ENCODE measurements at regions not wholly inside any gene's neighbourhood (a gene's known extent, or its start where the extent isn't known, plus 50 kb on each side); places are given as distances from the start of the nearest gene placed in this dataset.

DNA sequence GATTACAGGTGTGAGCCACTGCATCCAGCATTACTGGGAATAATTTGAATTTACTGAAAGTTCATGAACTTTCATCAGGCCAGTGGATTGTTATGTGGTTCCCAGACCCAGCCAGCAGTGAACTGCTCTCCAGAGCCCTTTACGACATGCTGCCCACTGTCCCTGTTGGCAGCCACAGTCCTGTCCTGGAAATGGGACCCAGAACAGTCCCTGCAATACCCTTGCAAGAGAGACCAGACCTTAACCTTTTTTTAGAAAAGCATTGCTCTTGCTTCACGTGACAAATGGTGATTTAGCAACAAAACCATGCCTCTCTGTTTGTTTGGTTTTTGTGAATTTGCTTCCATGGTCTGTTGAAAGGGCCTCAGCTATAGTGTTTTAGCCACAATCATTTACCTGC, 367.3 kb upstream of the C2CD4B start:
- H4K8ac ChIP-seq (ENCODE audit: low read depth, low read length): no peak overlapping the region
- H3K18ac ChIP-seq (ENCODE audit: low read length): no peak overlapping the region
- H2BK12ac ChIP-seq (ENCODE audit: low read length): no peak overlapping the region
- no peak overlapping the region for H3K9ac ChIP-seq (ENCODE audit: low read depth, low read length, poor library complexity)
- H3K9me3 ChIP-seq (replicated peaks in 1 of 2; ENCODE audit: control insufficient read depth in 2 of 2, insufficient read depth in 1 of 2, low read depth in 1 of 2, low read length in 2 of 2): no peaks in the 10 kb centered on the region
- no peak overlapping the region for H2BK5ac ChIP-seq (ENCODE audit: low read length)
- no peak overlapping the region for H2AFZ ChIP-seq (ENCODE audit: low read length)
- H4K91ac ChIP-seq (ENCODE audit: low read depth, low read length, poor library complexity): no peak overlapping the region
- H3K27me3 ChIP-seq (ENCODE audit: control insufficient read depth in 3 of 3, insufficient read depth in 3 of 3, low read depth in 1 of 3, low read length in 3 of 3): no peaks in the 10 kb centered on the region
- no CpG with 5 or more reads among the region's 2 CpGs for WGBS, 2 donors (ENCODE audit: extremely low coverage in 2 of 2, insufficient read length in 2 of 2, insufficient replicate concordance in 1 of 2)
- H3K4me2 ChIP-seq (ENCODE audit: insufficient read depth, low read length, poor library complexity, severe bottlenecking): no peak overlapping the region
- no peak overlapping the region for H3K27ac ChIP-seq (replicated peaks; ENCODE audit: low read length)
- H3K4ac ChIP-seq (ENCODE audit: low read length): no peak overlapping the region
- no peak overlapping the region for H3K23ac ChIP-seq (ENCODE audit: low read depth, low read length, poor library complexity)
- no peak overlapping the region for H3K4me3 ChIP-seq (ENCODE audit: low read length in 2 of 2)
- DNase-seq (ENCODE audit: low spot score): no peak
- no peak overlapping the region for H2BK15ac ChIP-seq (ENCODE audit: low read length)
- H2BK120ac ChIP-seq (ENCODE audit: low read depth, low read length): no peak overlapping the region
- H2AK5ac ChIP-seq (ENCODE audit: low read depth, low read length): no peak overlapping the region
- no peaks in the 10 kb centered on the region for H3K36me3 ChIP-seq (replicated peaks in 1 of 2; ENCODE audit: control insufficient read depth in 2 of 2, insufficient read depth in 2 of 2, low read length in 2 of 2)
- H3K4me1 ChIP-seq (ENCODE audit: control insufficient read depth in 2 of 2, insufficient read depth in 1 of 2, low read depth in 1 of 2, low read length in 2 of 2): peaks cover 0 to 3% of the 10 kb centered on the region in 2 donors
- H3K14ac ChIP-seq (ENCODE audit: low read length): no peak overlapping the region
- H3K79me1 ChIP-seq (ENCODE audit: low read depth, low read length): peaks cover 2% of the 10 kb centered on the region

DNA sequence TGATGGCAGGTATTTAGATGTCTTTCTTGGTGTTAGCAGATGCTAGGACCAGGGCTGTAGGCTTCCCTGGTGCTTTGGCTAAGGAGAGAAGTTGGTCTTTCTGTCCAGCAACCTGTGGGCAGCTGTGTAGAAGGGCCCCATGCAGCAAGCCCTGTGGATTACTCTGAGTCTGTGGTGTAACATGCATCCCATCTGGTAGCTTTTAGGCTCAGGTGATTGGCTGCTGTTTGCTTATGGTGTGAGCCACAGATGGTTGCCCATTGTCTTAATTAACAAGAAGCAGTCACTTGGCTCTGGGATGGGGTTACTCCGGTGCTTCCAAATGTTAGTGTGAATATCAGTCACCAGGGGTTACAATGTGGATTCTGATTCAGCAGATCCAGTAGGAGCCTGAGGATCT, 368.6 kb upstream of the C2CD4B start:
- no peak overlapping the region for H3K14ac ChIP-seq (ENCODE audit: low read length)
- peaks cover 2% of the 10 kb centered on the region for H3K79me1 ChIP-seq (ENCODE audit: low read depth, low read length)
- no peak overlapping the region for H2AFZ ChIP-seq (ENCODE audit: low read length)
- H2AK5ac ChIP-seq (ENCODE audit: low read depth, low read length): no peak overlapping the region
- H3K36me3 ChIP-seq (replicated peaks in 1 of 2; ENCODE audit: control insufficient read depth in 2 of 2, insufficient read depth in 2 of 2, low read length in 2 of 2): no peaks in the 10 kb centered on the region
- H3K4me3 ChIP-seq (ENCODE audit: low read length in 2 of 2): no peak overlapping the region
- H3K4me1 ChIP-seq (ENCODE audit: control insufficient read depth in 2 of 2, insufficient read depth in 1 of 2, low read depth in 1 of 2, low read length in 2 of 2): peaks cover 0 to 3% of the 10 kb centered on the region in 2 donors
- H3K9me3 ChIP-seq (replicated peaks in 1 of 2; ENCODE audit: control insufficient read depth in 2 of 2, insufficient read depth in 1 of 2, low read depth in 1 of 2, low read length in 2 of 2): no peaks in the 10 kb centered on the region
- H4K8ac ChIP-seq (ENCODE audit: low read depth, low read length): no peak overlapping the region
- H3K18ac ChIP-seq (ENCODE audit: low read length): no peak overlapping the region
- H3K4ac ChIP-seq (ENCODE audit: low read length): no peak overlapping the region
- H2BK15ac ChIP-seq (ENCODE audit: low read length): no peak overlapping the region
- no peak overlapping the region for H2BK5ac ChIP-seq (ENCODE audit: low read length)
- H2BK12ac ChIP-seq (ENCODE audit: low read length): no peak overlapping the region
- H4K91ac ChIP-seq (ENCODE audit: low read depth, low read length, poor library complexity): no peak overlapping the region
- no peak overlapping the region for H3K27ac ChIP-seq (replicated peaks; ENCODE audit: low read length)
- H3K27me3 ChIP-seq (ENCODE audit: control insufficient read depth in 3 of 3, insufficient read depth in 3 of 3, low read depth in 1 of 3, low read length in 3 of 3): no peaks in the 10 kb centered on the region
- H3K4me2 ChIP-seq (ENCODE audit: insufficient read depth, low read length, poor library complexity, severe bottlenecking): no peak overlapping the region
- WGBS, 2 donors (ENCODE audit: extremely low coverage in 2 of 2, insufficient read length in 2 of 2, insufficient replicate concordance in 1 of 2): no CpG with 5 or more reads among the region's 1 CpG
- no peak overlapping the region for H2BK120ac ChIP-seq (ENCODE audit: low read depth, low read length)
- no peak overlapping the region for H3K9ac ChIP-seq (ENCODE audit: low read depth, low read length, poor library complexity)
- no peak overlapping the region for H3K23ac ChIP-seq (ENCODE audit: low read depth, low read length, poor library complexity)
- no peak for DNase-seq (ENCODE audit: low spot score)

DNA sequence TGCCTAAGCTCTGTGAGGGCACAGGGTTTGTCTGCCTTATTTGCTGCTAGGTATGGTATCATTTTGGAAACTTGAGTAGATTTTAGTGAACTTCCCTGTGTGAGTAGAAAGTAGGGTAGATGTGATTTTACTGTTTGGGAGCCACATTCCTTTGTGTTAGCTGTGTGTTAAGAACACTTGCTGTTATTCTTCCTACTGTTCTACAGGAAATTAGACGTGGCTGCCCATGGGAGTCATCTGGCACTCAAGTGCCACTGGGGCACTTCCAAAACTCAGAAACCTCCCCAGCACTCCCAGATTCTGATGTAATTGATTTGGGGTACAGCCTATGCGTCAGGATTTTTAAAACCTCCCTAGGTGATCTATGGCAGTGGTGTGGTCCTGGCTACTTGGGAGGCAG, 369.9 kb upstream of the C2CD4B start:
- no CpG with 5 or more reads among the region's 2 CpGs for WGBS, 2 donors (ENCODE audit: extremely low coverage in 2 of 2, insufficient read length in 2 of 2, insufficient replicate concordance in 1 of 2)
- no peak overlapping the region for H3K4ac ChIP-seq (ENCODE audit: low read length)
- no peak overlapping the region for H2BK5ac ChIP-seq (ENCODE audit: low read length)
- no peak overlapping the region for H3K4me2 ChIP-seq (ENCODE audit: insufficient read depth, low read length, poor library complexity, severe bottlenecking)
- H2BK12ac ChIP-seq (ENCODE audit: low read length): no peak overlapping the region
- no peak overlapping the region for H2BK120ac ChIP-seq (ENCODE audit: low read depth, low read length)
- H4K8ac ChIP-seq (ENCODE audit: low read depth, low read length): no peak overlapping the region
- no peak overlapping the region for H3K9ac ChIP-seq (ENCODE audit: low read depth, low read length, poor library complexity)
- H3K23ac ChIP-seq (ENCODE audit: low read depth, low read length, poor library complexity): no peak overlapping the region
- H2AK5ac ChIP-seq (ENCODE audit: low read depth, low read length): no peak overlapping the region
- no peaks in the 10 kb centered on the region for H3K9me3 ChIP-seq (replicated peaks in 1 of 2; ENCODE audit: control insufficient read depth in 2 of 2, insufficient read depth in 1 of 2, low read depth in 1 of 2, low read length in 2 of 2)
- H3K4me1 ChIP-seq (ENCODE audit: control insufficient read depth in 2 of 2, insufficient read depth in 1 of 2, low read depth in 1 of 2, low read length in 2 of 2): peaks cover 0 to 3% of the 10 kb centered on the region in 2 donors
- peaks cover 2% of the 10 kb centered on the region for H3K79me1 ChIP-seq (ENCODE audit: low read depth, low read length)
- H3K4me3 ChIP-seq (ENCODE audit: low read length in 2 of 2): no peak overlapping the region
- H2AFZ ChIP-seq (ENCODE audit: low read length): no peak overlapping the region
- DNase-seq (ENCODE audit: low spot score): no peak
- no peak overlapping the region for H3K18ac ChIP-seq (ENCODE audit: low read length)
- H3K27me3 ChIP-seq (ENCODE audit: control insufficient read depth in 3 of 3, insufficient read depth in 3 of 3, low read depth in 1 of 3, low read length in 3 of 3): no peaks in the 10 kb centered on the region
- no peaks in the 10 kb centered on the region for H3K36me3 ChIP-seq (replicated peaks in 1 of 2; ENCODE audit: control insufficient read depth in 2 of 2, insufficient read depth in 2 of 2, low read length in 2 of 2)
- no peak overlapping the region for H3K27ac ChIP-seq (replicated peaks; ENCODE audit: low read length)
- no peak overlapping the region for H3K14ac ChIP-seq (ENCODE audit: low read length)
- H2BK15ac ChIP-seq (ENCODE audit: low read length): no peak overlapping the region
- no peak overlapping the region for H4K91ac ChIP-seq (ENCODE audit: low read depth, low read length, poor library complexity)

DNA sequence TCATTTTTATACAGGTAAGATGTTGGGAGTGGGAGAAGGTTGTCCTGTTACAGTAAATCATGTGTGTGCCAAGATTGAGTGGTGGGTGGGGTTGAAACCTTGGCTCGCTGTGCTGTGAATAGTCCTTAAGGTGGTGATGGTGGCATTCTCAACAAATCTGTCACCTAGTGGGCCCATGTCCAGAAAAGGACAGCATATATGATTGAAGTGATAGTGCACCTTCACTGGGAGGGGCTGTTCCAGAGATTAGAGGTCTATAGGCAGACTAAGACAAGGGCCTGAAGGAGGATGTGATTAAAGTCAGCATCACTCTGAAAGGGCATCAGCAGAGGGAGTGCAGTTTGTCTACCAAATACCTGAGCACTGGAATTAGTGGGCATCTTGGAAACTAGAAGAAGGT, 374.2 kb upstream of the C2CD4B start:
- no peak overlapping the region for H3K14ac ChIP-seq (ENCODE audit: low read length)
- H3K36me3 ChIP-seq (replicated peaks in 1 of 2; ENCODE audit: control insufficient read depth in 2 of 2, insufficient read depth in 2 of 2, low read length in 2 of 2): no peaks in the 10 kb centered on the region
- no peaks in the 10 kb centered on the region for H3K4me1 ChIP-seq (ENCODE audit: control insufficient read depth in 2 of 2, insufficient read depth in 1 of 2, low read depth in 1 of 2, low read length in 2 of 2)
- H3K4me2 ChIP-seq (ENCODE audit: insufficient read depth, low read length, poor library complexity, severe bottlenecking): no peak overlapping the region
- no peak overlapping the region for H3K4me3 ChIP-seq (ENCODE audit: low read length in 2 of 2)
- no peak overlapping the region for H3K4ac ChIP-seq (ENCODE audit: low read length)
- no peak for DNase-seq (ENCODE audit: low spot score)
- H3K27me3 ChIP-seq (ENCODE audit: control insufficient read depth in 3 of 3, insufficient read depth in 3 of 3, low read depth in 1 of 3, low read length in 3 of 3): no peaks in the 10 kb centered on the region
- no CpG with 5 or more reads among the region's 1 CpG for WGBS, 2 donors (ENCODE audit: extremely low coverage in 2 of 2, insufficient read length in 2 of 2, insufficient replicate concordance in 1 of 2)
- H4K91ac ChIP-seq (ENCODE audit: low read depth, low read length, poor library complexity): no peak overlapping the region
- H3K79me1 ChIP-seq (ENCODE audit: low read depth, low read length): no peaks in the 10 kb centered on the region
- no peak overlapping the region for H2BK12ac ChIP-seq (ENCODE audit: low read length)
- no peak overlapping the region for H4K8ac ChIP-seq (ENCODE audit: low read depth, low read length)
- H2AFZ ChIP-seq (ENCODE audit: low read length): no peak overlapping the region
- no peak overlapping the region for H3K27ac ChIP-seq (replicated peaks; ENCODE audit: low read length)
- H2BK120ac ChIP-seq (ENCODE audit: low read depth, low read length): no peak overlapping the region
- H2BK5ac ChIP-seq (ENCODE audit: low read length): no peak overlapping the region
- no peak overlapping the region for H3K18ac ChIP-seq (ENCODE audit: low read length)
- H3K9ac ChIP-seq (ENCODE audit: low read depth, low read length, poor library complexity): no peak overlapping the region
- H2BK15ac ChIP-seq (ENCODE audit: low read length): no peak overlapping the region
- H2AK5ac ChIP-seq (ENCODE audit: low read depth, low read length): no peak overlapping the region
- no peaks in the 10 kb centered on the region for H3K9me3 ChIP-seq (replicated peaks in 1 of 2; ENCODE audit: control insufficient read depth in 2 of 2, insufficient read depth in 1 of 2, low read depth in 1 of 2, low read length in 2 of 2)
- no peak overlapping the region for H3K23ac ChIP-seq (ENCODE audit: low read depth, low read length, poor library complexity)
